GM19397 (cell line): ENCODE measurements at regions not wholly inside any gene's neighbourhood (a gene's known extent, or its start where the extent isn't known, plus 50 kb on each side); places are given as distances from the start of the nearest gene placed in this dataset.
"Not testable (repeated sequence)": the region's sequence is repeated elsewhere in the genome, so short reads cannot be mapped to it uniquely, and the experiment has no call there.

Source experiments
- ATAC-seq: cut with Tn5 transposase; IDR thresholded peaks from one replicate; pipeline ENCODE4 v1.9.1; 2021; ENCODE audit warnings: mild to moderate bottlenecking, moderate library complexity; ENCODE audit not compliant: unreplicated experiment

DNA sequence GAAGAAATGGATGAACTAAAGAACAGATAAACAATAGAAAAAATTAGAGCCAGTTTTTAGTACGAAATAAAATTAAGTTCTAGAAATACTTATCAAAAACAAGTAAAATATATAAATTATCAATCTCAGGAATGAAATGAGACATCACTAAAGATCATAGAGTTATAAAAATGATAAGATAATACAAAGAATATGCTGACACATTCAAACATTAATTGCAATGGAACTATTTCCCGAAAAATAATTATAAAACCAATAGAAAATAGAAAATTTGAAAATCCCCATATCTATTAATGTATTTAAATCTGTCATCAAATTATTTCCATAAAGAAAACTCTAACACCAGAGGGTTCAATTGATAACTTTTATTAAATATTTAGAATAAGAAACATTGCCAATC, 458.1 kb upstream of the MBL2 start:
- ATAC-seq: no peak

GRCh38 chr10:53223851-53224250, 451.3 kb upstream of the MBL2 start:
- no peak for ATAC-seq

DNA sequence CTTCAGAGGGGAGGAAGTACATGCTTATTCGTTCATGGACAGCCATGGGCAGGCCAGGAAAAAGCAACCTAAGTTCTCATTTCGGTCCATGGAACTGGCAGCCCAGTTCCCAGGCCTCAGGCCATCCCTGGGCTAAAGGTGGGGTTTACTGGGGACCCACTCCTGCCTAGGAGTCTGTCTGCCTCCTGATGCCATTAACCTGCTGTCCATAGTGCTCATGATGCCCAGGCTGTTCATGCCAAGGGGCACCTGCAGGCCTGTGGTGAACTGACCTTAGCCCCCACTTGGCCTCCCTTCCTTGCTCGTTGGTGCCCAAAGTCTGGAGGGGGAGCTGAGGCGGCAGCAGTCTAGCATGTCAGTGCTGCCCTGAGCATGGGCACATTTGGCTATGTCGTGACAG, 450.2 kb upstream of the MBL2 start:
- ATAC-seq: no peak

DNA sequence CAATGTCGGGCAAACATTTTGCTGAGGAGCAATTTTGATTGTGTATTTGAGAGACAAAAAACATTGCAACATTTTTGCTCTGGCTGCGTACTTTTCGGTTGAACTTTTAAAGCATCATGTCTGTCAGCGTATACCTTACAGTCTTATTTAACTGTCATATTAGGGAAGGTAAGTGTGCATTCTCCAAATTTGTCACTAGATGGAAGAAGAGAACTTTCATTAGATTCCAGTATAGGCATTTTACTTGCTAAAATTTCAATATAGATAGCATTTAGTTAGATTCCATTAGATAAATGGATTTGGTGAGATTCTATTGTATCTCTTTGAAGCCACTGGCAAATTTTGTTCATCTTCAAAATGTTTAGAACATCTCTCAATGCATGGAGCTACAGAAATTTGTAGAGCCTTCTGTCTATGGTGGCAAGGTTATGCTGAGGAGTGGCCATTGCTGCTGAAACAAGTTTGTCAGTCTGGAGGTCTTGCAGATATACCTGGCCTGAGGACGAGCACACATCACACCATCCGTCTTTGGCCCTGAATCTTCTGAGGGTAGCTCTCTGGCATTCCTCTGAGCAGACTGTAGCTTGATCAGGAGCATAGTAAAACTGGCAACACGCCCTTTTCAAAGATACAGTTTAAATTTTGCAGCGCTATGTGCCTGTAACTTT, 437.5 kb upstream of the MBL2 start:
- ATAC-seq: no peak

GRCh38 chr10:53183733-53184132, 411.1 kb upstream of the MBL2 start:
- no peak for ATAC-seq

DNA sequence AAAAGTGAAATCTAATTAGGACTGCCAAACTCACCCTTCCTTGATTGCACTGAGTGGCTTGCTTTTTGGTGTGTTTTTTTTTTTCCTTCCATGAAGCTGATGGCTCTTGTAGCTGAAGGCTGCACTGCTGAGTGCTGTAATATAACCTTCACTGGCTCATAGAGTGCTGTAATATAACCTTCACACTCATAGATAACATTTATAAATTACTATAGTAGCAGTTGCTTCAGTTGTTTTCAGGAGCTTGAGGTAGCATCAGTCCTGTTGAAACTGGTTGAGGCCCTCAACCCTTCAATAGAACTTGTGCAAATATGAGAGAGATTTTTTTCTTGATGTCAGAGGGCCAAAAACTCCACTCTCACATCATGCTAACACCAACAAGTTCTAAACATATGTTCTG, 404.9 kb upstream of the MBL2 start:
- no peak for ATAC-seq

DNA sequence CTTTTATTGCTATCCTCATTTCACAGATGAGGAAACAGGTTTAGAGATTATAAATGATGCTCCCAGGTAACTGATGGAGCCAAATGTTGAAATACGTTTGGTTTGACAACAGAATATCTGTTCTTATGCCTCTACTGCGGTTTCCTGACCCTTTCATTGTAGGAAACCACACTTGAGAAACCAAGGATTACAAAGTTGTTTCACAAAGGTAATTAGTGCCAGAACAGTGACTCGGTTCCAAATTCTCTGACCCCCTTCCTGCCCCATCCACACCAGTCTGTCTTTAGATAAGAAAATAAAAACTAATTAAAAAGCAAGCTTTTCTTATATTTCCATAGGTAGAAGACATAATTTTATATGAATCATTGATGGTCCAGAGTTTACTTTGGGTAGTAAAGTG, 393.7 kb upstream of the MBL2 start:
- ATAC-seq: no peak

DNA sequence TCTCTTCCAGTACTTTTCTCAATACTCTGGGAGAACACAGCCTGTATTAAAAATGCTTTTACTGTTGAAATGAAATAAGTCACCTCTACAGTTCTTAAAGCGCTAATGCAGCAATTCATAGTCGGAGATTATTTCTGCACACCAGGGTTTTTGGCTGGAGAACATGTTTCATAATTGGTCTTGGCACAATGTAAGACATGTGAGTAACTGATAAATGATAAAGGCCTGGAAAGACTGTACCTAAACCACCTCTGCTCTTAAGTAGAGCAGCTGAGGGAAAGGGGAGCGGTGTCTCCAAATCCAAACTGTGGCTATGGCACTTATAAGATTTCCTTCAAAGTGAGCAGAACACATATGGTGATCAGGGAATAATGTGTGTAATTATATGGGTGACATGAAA, 390.3 kb upstream of the MBL2 start:
- no peak for ATAC-seq

DNA sequence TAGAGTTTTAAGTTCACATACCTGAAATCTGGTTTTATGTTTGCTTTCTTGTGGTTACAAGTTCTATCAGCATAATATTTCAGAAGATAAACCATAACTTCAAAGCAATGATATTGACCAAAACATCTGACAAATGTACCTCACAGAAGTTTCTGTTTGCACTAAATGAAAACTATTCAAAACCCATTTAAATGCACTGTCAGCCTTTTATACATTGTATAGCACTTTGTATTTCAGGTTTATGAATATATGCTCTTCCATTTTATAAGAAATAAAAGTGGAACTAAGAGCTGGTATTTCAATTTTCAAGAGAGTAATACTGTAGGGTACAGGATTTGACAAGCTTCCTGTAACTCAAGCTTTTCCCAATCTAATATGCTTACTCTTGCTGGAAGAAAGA, 388.6 kb upstream of the MBL2 start:
- ATAC-seq: no peak

DNA sequence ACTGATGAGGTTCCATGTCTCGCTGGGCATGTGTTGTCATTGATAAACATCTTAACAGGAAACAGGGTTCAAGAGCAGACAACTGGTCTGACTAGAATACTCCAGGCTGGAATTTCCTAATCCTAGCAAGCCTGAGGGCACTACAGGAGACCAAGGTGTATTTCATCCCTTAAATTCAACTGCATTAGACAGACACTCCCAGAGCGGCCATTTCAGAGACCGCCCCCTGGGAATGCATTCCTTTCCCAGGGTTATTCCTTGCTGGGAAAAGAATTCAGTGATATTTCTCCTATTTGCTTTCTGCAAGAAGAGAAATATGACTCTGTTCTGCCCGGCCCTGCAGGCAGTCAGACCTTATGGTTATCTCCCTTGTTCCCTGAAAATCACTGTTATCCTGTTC, 383.1 kb upstream of the MBL2 start:
- ATAC-seq: not testable (repeated sequence)

GRCh38 chr10:53153831-53154230, 381.2 kb upstream of the MBL2 start:
- no peak for ATAC-seq

DNA sequence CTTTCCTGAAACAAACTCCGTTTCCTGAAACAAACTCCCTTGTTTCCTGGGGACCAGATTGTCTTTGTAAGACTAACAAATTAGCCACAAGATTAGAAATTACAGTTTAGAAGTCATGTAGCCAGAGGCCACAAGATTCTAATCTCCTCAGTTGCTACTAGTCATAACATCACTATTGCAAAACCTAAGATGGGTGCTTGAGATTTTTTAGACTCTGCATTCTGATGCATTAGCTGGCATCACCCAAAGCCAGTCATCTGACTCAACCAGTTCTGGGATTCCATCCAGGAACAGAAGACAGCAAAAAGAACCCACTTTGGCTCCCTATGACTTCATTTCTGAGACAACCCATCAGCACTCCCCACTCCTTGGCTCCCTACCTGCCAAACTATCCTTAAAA, 367.9 kb upstream of the MBL2 start:
- no peak for ATAC-seq

- no peak for ATAC-seq
These were observed 363.3 kb upstream of the MBL2 start for GRCh38 chr10:53135897-53136253.

DNA sequence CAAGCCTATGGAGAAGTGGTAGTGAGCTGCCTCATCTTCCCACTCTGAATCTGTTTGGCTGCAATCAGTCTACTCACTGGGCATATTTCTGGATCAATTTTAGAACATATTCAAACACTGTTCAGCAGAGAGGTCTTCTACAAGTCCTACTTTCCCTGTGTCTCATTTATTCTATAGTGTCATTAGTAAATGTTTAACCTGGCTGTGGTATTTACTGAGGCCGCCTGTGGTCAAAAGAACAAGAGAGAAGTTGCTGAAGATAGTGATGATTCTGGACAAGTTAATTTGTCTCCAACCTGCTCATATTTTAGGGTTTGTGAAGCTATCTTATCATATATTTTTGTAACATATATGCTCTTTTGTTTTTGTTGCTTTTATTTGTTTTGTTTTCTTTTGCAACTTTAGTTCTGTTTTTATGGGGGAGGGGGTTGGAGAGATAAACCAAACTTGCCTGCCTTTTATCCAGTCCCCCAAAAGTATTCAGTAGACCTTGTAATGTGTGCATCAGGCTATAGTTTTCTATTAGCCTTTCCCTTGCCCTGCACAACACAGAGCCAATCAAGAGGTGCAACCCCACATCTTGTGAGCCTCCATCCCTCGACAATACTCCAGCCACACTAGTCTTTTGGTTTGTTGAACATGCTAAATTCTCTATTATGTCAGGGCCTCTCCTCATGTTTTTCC, 362.8 kb upstream of the MBL2 start:
- peak; percentile 87 for ATAC-seq

DNA sequence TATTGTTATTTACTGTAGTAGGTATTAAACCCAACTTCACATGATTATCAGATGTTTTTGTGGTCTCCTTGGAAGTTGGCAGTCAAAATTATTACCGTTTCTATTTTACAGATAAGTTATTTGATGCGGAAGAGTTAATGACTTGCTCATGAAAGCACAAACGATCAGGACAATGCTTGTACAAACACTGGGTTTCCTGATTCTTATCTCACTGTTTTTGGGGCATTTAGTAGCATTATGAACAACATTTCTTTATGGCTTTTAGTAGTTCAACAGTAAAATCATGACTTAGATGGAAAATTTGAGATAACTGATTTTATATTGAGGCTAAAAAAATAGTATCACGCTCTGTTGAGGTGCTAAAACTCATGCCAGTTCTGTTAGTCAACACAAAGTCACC, 361.5 kb upstream of the MBL2 start:
- ATAC-seq: no peak

DNA sequence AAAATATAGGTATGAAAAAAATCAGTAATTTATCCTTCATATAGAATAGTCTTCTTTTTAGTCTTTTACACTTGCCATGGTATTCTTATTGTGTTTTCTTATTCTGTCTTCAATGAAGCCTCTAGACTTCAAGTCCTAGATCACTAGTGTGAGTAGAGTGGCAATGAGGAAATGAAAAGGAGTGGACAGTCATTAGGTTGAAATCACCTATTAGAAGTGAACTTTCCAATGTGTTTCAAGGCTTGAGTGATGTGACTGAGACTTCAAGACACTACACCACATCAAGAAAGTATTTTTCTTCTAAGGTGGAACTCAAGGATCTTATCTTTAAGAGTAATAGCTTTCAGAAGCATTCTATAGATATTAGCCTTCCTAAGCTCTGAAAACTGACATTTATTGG, 357.8 kb upstream of the MBL2 start:
- ATAC-seq: no peak

GRCh38 chr10:53127686-53128085, 355.1 kb upstream of the MBL2 start:
- ATAC-seq: no peak

DNA sequence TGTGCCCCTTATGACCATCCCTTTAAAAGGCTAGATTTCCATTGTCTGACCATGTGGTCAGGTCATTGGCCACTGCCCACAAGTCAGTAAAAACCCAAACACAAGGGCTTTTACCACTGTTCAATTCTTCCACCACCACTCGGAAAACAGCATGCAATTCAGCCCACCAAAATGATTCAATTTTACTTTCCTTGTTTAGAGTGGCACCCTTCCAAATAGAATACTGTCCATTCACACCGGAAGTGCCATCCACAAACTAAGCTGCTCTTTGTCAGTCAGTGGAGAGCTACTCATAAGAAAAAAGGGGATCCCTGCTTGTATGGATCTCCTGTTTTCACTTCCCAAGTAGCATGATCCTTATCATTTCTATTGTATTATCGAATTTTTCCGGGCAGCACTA, 350.7 kb upstream of the MBL2 start:
- no peak for ATAC-seq

DNA sequence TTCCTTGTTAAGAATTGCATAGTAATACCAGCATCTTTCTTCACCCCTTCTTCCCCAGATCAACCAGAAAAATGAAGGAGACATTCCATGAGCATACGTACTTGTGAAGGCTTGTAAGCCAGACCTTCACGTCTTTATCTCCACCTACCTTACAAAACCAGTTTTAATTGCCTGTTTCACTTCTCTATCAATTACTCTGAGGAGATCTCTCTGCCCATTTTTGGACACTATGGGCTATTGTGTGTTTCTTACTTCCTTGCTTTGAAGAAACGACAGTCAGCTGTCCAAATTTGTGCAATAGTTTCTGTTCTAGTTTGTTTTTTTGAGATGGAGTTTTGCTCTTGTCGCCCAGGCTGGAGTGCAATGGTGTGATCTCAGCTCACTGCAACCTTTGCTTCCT, 349.7 kb upstream of the MBL2 start:
- ATAC-seq: no peak

- no peak for ATAC-seq
These were observed 343.1 kb upstream of the MBL2 start for GRCh38 chr10:53115660-53116059.

GRCh38 chr10:53111529-53111928, 338.9 kb upstream of the MBL2 start:
- no peak for ATAC-seq

DNA sequence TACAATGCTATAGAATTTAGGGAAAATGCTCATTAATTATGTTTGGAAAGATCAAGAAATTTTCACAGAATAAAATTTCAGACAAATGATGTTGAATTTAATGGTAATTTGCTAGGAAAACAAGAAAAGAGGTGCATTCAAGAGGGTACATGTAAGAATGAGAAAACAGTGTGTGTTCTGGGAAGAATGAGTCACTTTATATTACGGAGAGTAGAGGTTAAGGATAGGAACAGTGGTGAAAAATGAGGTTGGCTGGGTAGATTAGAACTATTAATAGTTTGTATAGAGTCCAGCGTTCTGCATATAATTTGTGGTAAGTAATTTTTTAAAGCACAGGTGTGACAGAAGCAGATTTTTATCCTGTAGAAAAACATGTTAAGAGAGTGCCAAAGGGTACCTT, 336.7 kb upstream of the MBL2 start:
- no peak for ATAC-seq

- ATAC-seq: no peak
These were observed 335.8 kb upstream of the MBL2 start for GRCh38 chr10:53108317-53108934.
